Hepatocyte (in vitro differentiated cells): ENCODE measurements at regions not wholly inside any gene's neighbourhood (a gene's known extent, or its start where the extent isn't known, plus 50 kb on each side); places are given as distances from the start of the nearest gene placed in this dataset.

Source experiments
- CTCF ChIP-seq: fragments of 200-600 bp; sonication (generic); IDR thresholded peaks from 2 replicates; pipeline ENCODE4 v1.5.1; 2016; ENCODE audit warnings: antibody characterized with exemption, mild to moderate bottlenecking; ENCODE audit not compliant: poor library complexity
- EZH2 ChIP-seq: fragments of 200-600 bp; sonication (generic); IDR thresholded peaks from 2 replicates; pipeline ENCODE4 v1.6.1; 2016; ENCODE audit warnings: antibody characterized with exemption, mild to moderate bottlenecking, borderline replicate concordance
- EZH2phosphoT487 ChIP-seq: fragments of 200-600 bp; sonication (generic); IDR thresholded peaks from one replicate; pipeline ENCODE4 v1.6.1; 2018; ENCODE audit warnings: antibody characterized with exemption, mild to moderate bottlenecking, low read depth, moderate library complexity; ENCODE audit not compliant: unreplicated experiment, severe bottlenecking

DNA sequence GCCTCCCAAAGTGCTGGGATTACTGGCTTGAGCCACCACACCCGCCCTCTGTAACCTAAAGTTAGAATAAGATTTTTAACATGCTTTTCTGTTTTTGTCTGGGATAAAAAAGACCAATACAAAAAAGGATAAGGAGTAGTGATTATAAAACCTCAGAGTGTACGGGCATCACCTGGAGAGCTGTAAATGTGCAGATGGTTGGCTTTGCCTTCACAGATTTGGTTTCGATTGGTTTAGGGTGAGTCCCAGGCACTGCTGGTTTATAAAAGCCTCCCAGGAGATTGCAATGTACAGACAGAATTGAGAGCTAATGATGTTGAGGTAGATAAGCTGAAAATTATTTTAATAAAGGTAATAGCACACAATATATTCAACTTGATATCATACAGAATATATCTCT, 289.7 kb upstream of the FSHR start:
- TF ChIP-seq CTCF, result no peak
- TF ChIP-seq EZH2, result no peak
- TF ChIP-seq EZH2phosphoT487, result no peak
